A549 (cell line): ENCODE measurements at regions not wholly inside any gene's neighbourhood (a gene's known extent, or its start where the extent isn't known, plus 50 kb on each side); places are given as distances from the start of the nearest gene placed in this dataset.

ENCODE experiments used
- ATAC-seq, 2 experiments: fragments of 200-7000 bp in 1 of 2; fragments of >200 bp in 1 of 2; cut with Nextera tagmentation in 1 of 2; cut with Tn5 transposase in 1 of 2; 3 replicates each; pipeline versions ENCODE4 v1.8.0 to v1.9.1; 2018 to 2020; ENCODE audit warnings: mild to moderate bottlenecking in 1 of 2, moderate library complexity in 1 of 2
- CTCF ChIA-PET: fragments of 300-600 bp; sonication (Branson Sonifier 250); formaldehyde crosslinking; extraction: SDS; loops from one replicate; lab custom pipeline; 2021; ENCODE audit warnings: antibody characterized with exemption, inconsistent platforms; lab: Yijun Ruan, JAX
- POLR2A ChIA-PET: fragments of 350-600 bp; formaldehyde crosslinking; extraction: SDS; loops from one replicate; lab custom pipeline; 2021; ENCODE audit warnings: antibody characterized with exemption, inconsistent platforms; lab: Yijun Ruan, JAX
- DNase-seq, 2 experiments: peaks; one replicate each; pipeline versions ENCODE4 v3.0.0 to v3.0.0-alpha.2; 2011 to 2016; ENCODE audit warnings: low read depth in 1 of 2, low spot score in 1 of 2
- FAIRE-seq: peaks from 2 replicates; lab custom pipeline; 2011; peaks lifted over from hg19 to GRCh38; lab: Jason Lieb, UNC
- H3K27ac ChIP-seq, 2 experiments: fragments of >200 bp; sonication (Bioruptor Twin); formaldehyde crosslinking; 3 replicates each; pipeline ENCODE4 v1.5.1; 2016 to 2017
- H3K4me1 ChIP-seq: fragments of >200 bp; sonication (Bioruptor Twin); formaldehyde crosslinking; 3 replicates; pipeline ENCODE4 v1.6.1; 2016
- H3K4me2 ChIP-seq: fragments of >200 bp; sonication (Bioruptor Twin); formaldehyde crosslinking; 3 replicates; pipeline ENCODE4 v1.6.1; 2016
- H3K4me3 ChIP-seq: fragments of >200 bp; sonication (Bioruptor Twin); formaldehyde crosslinking; 3 replicates; pipeline ENCODE4 v1.5.1; 2016
- H3K9me3 ChIP-seq: fragments of >200 bp; sonication (Bioruptor Twin); formaldehyde crosslinking; 3 replicates; pipeline ENCODE4 v1.6.1; 2016
- CHD4 ChIP-seq: fragments of 200-600 bp; sonication (generic); IDR thresholded peaks from 2 replicates; pipeline ENCODE4 v1.6.1; 2016; ENCODE audit warnings: antibody characterized with exemption, mild to moderate bottlenecking, borderline replicate concordance
- CTCF ChIP-seq: fragments of >200 bp; sonication (Bioruptor Twin); formaldehyde crosslinking; IDR thresholded peaks from 3 replicates; pipeline ENCODE4 v1.5.1; 2016
- EHMT2 ChIP-seq: fragments of 200-600 bp; sonication (generic); IDR thresholded peaks from 2 replicates; pipeline ENCODE4 v1.6.1; 2016; ENCODE audit warnings: antibody characterized with exemption, low read depth, mild to moderate bottlenecking, moderate library complexity
- FOXS1 ChIP-seq: fragments of 250-450 bp; sonication (Bioruptor Pico); IDR thresholded peaks from 2 replicates; pipeline ENCODE4 v1.5.0; 2020; ENCODE audit warnings: mild to moderate bottlenecking, moderate library complexity
- GATA3 ChIP-seq: IDR thresholded peaks from 2 replicates; pipeline ENCODE4 v1.6.1; 2012; ENCODE audit warnings: borderline replicate concordance
- HDAC2 ChIP-seq: fragments of 200-600 bp; sonication (generic); IDR thresholded peaks from 2 replicates; pipeline ENCODE4 v1.6.1; 2016
- HOXA7 ChIP-seq: fragments of 250-450 bp; sonication (Bioruptor Pico); IDR thresholded peaks from 2 replicates; pipeline ENCODE4 v1.5.0; 2020; ENCODE audit warnings: mild to moderate bottlenecking, moderate library complexity
- HOXB13 ChIP-seq: fragments of 250-450 bp; sonication (Bioruptor Pico); IDR thresholded peaks from 2 replicates; pipeline ENCODE4 v1.5.0; 2020; ENCODE audit warnings: low read depth, mild to moderate bottlenecking, moderate library complexity
- JUN ChIP-seq, 2 experiments: fragments of >200 bp; sonication (Bioruptor Twin); formaldehyde crosslinking; IDR thresholded peaks; 2 replicates in 1 of 2; 3 replicates in 1 of 2; pipeline ENCODE4 v1.6.1; 2016 to 2017
- MAZ ChIP-seq: fragments of 150-350 bp; IDR thresholded peaks from 2 replicates; pipeline ENCODE4 v1.6.1; 2014; ENCODE audit warnings: antibody characterized with exemption, low read depth, low read length, borderline replicate concordance
- MYC ChIP-seq: IDR thresholded peaks from 2 replicates; pipeline ENCODE4 v1.6.1; 2012; ENCODE audit warnings: mild to moderate bottlenecking, inconsistent platforms, low read length, improper control_type of control experiment, borderline replicate concordance
- NFE2L2 ChIP-seq: fragments of 150-350 bp; conservative IDR thresholded peaks from 2 replicates; pipeline ENCODE4 v1.6.1; 2014; ENCODE audit warnings: low read length
- RARB ChIP-seq: fragments of 250-450 bp; sonication (Bioruptor Pico); IDR thresholded peaks from 2 replicates; pipeline ENCODE4 v1.8.0; 2021; ENCODE audit warnings: mild to moderate bottlenecking, moderate library complexity
- RCOR1 ChIP-seq: fragments of 150-350 bp; IDR thresholded peaks from 2 replicates; pipeline ENCODE4 v1.6.1; 2014; ENCODE audit warnings: antibody characterized with exemption, low read length, low read depth
- RNF2 ChIP-seq: fragments of 200-600 bp; sonication (generic); IDR thresholded peaks from 2 replicates; pipeline ENCODE4 v1.6.1; 2016; ENCODE audit warnings: low read depth, mild to moderate bottlenecking, antibody characterized with exemption, moderate library complexity, borderline replicate concordance
- TFCP2L1 ChIP-seq: fragments of 250-450 bp; sonication (Bioruptor Pico); IDR thresholded peaks from 2 replicates; pipeline ENCODE4 v1.5.0; 2021; ENCODE audit warnings: mild to moderate bottlenecking
- TP53 ChIP-seq: fragments of 250-450 bp; sonication (Bioruptor Pico); IDR thresholded peaks from 2 replicates; pipeline ENCODE4 v1.5.0; 2021; ENCODE audit warnings: mild to moderate bottlenecking, moderate library complexity
- ZSCAN20 ChIP-seq: fragments of 250-450 bp; sonication (Bioruptor Pico); IDR thresholded peaks from 2 replicates; pipeline ENCODE4 v1.8.0; 2022; ENCODE audit warnings: mild to moderate bottlenecking, moderate library complexity
- WGBS: methylation state at CpG from one replicate; pipeline ENCODE4 v1.1.6; 2017; ENCODE audit errors: missing lambda C conversion rate; 5-methylcytosine and 5-hydroxymethylcytosine counted together
- TF ChIP-seq, protein P1 (sequence below): fragments of 250-450 bp; sonication (Bioruptor Pico); IDR thresholded peaks from 2 replicates; pipeline ENCODE4 v1.5.0; 2020; ENCODE audit warnings: low read depth, mild to moderate bottlenecking, moderate library complexity
- TF ChIP-seq, protein P2 (sequence below): fragments of 150-350 bp; IDR thresholded peaks from 2 replicates; pipeline ENCODE4 v1.6.1; 2014; ENCODE audit warnings: low read depth, mild to moderate bottlenecking, low read length

DNA sequence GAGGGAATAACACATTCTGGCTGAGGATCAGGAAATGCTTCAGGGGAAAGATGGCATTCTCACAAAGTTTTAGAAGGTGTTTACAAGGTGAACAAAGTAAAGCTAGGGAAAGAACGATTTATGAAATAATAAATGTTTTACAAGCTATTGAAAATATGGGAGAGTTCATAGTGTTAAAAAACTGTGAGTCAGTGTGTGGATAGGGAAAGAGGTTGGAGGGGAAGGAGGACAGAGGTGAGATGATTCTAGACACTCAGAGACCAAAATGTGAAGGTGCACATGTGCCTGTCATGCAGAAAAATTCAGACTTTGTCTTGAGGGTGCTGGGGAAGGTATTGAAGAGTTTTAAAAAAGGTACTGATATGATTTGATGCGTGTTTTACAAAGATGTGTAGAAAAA lies 476.1 kb downstream of the TDRD3 start:
- no peaks in the 10 kb centered on the region for H3K9me3 ChIP-seq
- no peak for FAIRE-seq
- 0% methylated on average over 2 of the region's 2 CpGs for WGBS
- no peak for DNase-seq
- POLR2A ChIA-PET, result no interaction called here
- no peak overlapping the region for H3K27ac ChIP-seq
- no peaks in the 10 kb centered on the region for H3K4me1 ChIP-seq
- ATAC-seq, result no peak
- H3K4me3 ChIP-seq, result no peak overlapping the region
- CTCF ChIA-PET, result no interaction called here
- no peak overlapping the region for H3K4me2 ChIP-seq
- TF ChIP-seq ZSCAN20 (CRISPR knock-in tag) (no peak), GATA3 (no peak)

DNA sequence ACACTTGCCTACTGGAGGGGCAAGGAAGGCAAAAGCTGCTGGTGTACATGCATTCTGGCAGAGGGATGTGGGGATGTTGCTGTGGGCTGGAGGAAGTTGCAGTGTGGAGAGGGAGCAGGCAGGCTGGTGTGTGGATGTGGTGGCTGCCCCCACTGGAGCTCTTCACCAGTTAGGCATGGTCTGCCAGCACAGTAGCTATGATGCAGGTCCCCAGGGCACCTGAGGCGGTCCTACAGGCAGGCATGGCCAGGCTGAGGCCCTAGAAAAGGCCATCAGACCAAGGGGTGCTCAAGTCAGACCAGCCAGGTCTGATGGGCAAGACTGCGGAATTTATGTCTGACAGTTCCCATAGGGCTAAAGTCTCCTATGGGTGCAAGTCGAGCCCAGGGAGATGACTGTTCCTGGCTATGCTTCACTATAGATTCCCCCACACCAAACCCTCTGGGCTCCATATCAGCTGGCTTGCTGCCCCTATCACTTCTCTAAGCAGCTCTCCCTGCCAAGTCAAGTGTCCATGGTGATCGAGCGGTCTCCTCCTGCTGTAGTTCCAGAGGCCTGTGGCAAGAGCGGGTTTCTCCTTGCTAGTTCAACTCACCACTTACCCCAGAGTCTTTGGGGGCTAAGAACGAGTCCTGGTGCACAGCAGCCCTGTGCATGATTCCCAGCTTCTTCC lies 473.1 kb downstream of the TDRD3 start:
- TF ChIP-seq EHMT2 (no peak), TFCP2L1 (CRISPR knock-in tag) (no peak), HDAC2 (no peak), RCOR1 (no peak), HOXB13 (CRISPR knock-in tag) (no peak), CTCF (no peak)
- ChIA-PET CTCF (no interaction called here), POLR2A (no interaction called here)
- FAIRE-seq (no peak), DNase-seq (no peak), ATAC-seq (no peak)
- no peak overlapping the region for H3K27ac ChIP-seq
- H3K4me3 ChIP-seq, result no peak overlapping the region
- H3K4me2 ChIP-seq, result no peak overlapping the region
- WGBS, result 17% methylated on average over 5 of the region's 7 CpGs
- H3K9me3 ChIP-seq, result no peaks in the 10 kb centered on the region
- H3K4me1 ChIP-seq, result no peaks in the 10 kb centered on the region

- no peak for ATAC-seq
- CTCF ChIA-PET, result no interaction called here
- whole genome bisulfite sequencing, result no CpG with 5 or more reads among the region's 3 CpGs
- POLR2A ChIA-PET, result no interaction called here
- no peaks in the 10 kb centered on the region for H3K4me1 ChIP-seq
- no peak for FAIRE-seq
- DNase-seq, result no peak
- TF ChIP-seq TFCP2L1 (CRISPR knock-in tag) (no peak), HOXA7 (CRISPR knock-in tag) (no peak), NFE2L2 (no peak), JUN (IDR thresholded peaks at IDR 0.05) (no peak), RARB (CRISPR knock-in tag) (no peak), TP53 (CRISPR knock-in tag) (no peak), RNF2 (no peak), MAZ (no peak), FOXS1 (CRISPR knock-in tag) (no peak), MYC (no peak), CHD4 (no peak)
- TF ChIP-seq, protein P1, sequence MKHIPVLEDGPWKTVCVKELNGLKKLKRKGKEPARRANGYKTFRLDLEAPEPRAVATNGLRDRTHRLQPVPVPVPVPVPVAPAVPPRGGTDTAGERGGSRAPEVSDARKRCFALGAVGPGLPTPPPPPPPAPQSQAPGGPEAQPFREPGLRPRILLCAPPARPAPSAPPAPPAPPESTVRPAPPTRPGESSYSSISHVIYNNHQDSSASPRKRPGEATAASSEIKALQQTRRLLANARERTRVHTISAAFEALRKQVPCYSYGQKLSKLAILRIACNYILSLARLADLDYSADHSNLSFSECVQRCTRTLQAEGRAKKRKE, result no peak
- TF ChIP-seq, protein P2, sequence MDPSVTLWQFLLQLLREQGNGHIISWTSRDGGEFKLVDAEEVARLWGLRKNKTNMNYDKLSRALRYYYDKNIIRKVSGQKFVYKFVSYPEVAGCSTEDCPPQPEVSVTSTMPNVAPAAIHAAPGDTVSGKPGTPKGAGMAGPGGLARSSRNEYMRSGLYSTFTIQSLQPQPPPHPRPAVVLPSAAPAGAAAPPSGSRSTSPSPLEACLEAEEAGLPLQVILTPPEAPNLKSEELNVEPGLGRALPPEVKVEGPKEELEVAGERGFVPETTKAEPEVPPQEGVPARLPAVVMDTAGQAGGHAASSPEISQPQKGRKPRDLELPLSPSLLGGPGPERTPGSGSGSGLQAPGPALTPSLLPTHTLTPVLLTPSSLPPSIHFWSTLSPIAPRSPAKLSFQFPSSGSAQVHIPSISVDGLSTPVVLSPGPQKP, result no peak
- H3K27ac ChIP-seq, result no peak overlapping the region
- H3K4me3 ChIP-seq, result no peak overlapping the region
- no peaks in the 10 kb centered on the region for H3K9me3 ChIP-seq
- H3K4me2 ChIP-seq, result no peak overlapping the region
These were observed 472.2 kb downstream of the TDRD3 start for GRCh38 chr13:60869225-60869624.
